Loucy (cell line): ENCODE measurements at regions not wholly inside any gene's neighbourhood (a gene's known extent, or its start where the extent isn't known, plus 50 kb on each side); places are given as distances from the start of the nearest gene placed in this dataset.

Experiments
- CTCF ChIP-seq: fragments of 200-600 bp; sonication (generic); conservative IDR thresholded peaks from 2 replicates; pipeline ENCODE4 v1.5.1; 2014; ENCODE audit warnings: mild to moderate bottlenecking, antibody characterized with exemption, low read length
- EZH2phosphoT487 ChIP-seq: fragments of 200-600 bp; IDR thresholded peaks from 2 replicates; pipeline ENCODE4 v1.6.1; 2018; ENCODE audit warnings: antibody characterized with exemption, mild to moderate bottlenecking, moderate library complexity, borderline replicate concordance

DNA sequence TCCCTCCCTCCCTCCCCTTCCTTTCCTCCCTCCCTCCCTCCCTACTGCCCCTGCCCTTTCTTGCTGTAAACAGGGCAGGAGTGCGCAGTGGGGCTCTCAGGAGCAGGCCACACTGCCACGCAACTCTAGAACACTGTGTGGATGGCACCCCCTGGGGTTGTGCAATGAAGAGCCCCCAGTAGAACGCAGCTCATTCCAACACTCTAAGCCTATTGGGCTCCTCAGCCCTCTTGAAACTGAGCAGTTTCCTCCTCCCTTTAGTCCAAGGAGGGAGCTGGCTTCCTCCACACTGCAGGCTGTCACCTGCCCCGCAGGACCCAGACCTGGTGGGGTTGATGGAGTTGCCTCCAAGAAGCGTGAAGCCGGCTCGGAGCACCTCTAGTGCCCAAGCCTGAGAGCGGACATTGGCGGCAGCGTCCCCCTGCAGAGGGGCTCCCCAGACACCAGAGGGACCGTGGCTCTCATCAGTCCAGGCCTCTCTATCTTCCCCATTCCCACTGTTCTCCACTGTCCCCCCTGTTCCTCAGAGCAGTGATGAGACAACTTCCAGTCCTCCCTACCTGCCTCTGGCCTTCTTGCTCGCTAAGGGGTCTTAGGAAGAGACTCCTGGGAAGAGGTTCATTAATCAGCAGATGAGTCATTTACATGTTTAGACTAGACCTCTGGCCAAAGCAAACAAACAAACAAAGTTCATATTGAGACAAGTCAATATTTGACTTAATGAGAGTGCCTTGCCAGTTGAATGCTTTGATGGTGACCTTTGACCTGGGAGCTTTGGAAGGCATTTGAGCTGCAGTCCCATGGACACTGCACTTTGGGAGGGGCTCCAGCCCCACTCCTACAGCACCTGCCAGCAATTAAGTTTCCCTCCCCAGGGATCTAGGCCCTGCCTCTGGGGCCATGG lies 64.0 kb downstream of the RPUSD4 start:
- TF ChIP-seq CTCF (no peak), EZH2phosphoT487 (no peak)
